ENCODE measurements at regions not wholly inside any gene's neighbourhood (a gene's known extent, or its start where the extent isn't known, plus 50 kb on each side); places are given as distances from the start of the nearest gene placed in this dataset.

- no peak for DNase-seq (ENCODE audit: extremely low read depth, low read depth)
- TF ChIP-seq CTCF (IDR thresholded peaks at IDR 0.05; ENCODE audit: low read depth, low read length, missing control alignments): no peak
- no peak overlapping the region for H3K4me3 ChIP-seq (replicated peaks; ENCODE audit: low read depth, low read length)
Observed at GRCh38 chr12:105547786-105548185, 217.3 kb downstream of the C12orf75 start.

DNA sequence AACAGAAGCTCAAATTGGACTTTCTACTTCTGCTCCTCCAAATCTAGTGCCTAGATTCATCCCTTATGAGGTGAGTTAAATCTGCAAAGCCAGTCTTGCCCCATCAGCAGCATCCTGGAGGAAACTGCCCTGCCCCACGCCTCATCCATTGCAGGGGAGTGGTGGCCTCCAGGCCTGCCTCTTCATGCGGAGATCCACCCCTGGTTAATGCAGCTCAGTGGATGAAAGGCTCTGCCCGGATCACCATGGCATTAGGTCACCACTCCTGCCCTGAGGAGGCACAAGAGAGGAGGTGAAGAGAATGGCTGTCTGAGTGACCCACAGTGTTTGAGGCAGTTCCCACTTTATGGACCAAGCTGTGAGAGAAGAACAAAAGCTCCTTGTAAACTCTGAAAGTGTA lies 218.1 kb downstream of the C12orf75 start:
- H3K4me3 ChIP-seq (replicated peaks; ENCODE audit: low read depth, low read length): no peak overlapping the region
- no peak for DNase-seq (ENCODE audit: extremely low read depth, low read depth)
- TF ChIP-seq CTCF (IDR thresholded peaks at IDR 0.05; ENCODE audit: low read depth, low read length, missing control alignments): no peak

DNA sequence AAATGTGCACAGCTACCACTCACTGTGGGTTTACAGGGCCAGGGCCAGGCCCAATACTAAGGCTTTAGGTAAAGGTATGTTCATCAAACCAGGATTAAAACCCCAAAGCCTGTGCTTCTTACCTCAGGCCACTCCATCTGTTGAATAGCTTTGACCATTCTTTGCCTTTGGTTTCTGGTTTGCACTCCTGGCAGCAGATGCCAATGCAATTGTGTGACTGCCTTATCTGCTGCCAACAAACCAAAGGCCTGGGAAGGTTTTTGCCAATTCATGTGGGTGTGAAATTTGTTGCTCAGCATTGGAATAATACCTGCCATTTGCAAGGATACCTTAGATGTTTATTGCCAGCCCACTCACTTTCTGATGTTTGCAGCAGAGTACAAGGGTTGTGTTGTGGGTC lies 221.6 kb downstream of the C12orf75 start:
- H3K4me3 ChIP-seq (replicated peaks; ENCODE audit: low read depth, low read length): no peak overlapping the region
- no peak for DNase-seq (ENCODE audit: extremely low read depth, low read depth)
- no peak for TF ChIP-seq CTCF (IDR thresholded peaks at IDR 0.05; ENCODE audit: low read depth, low read length, missing control alignments)

DNA sequence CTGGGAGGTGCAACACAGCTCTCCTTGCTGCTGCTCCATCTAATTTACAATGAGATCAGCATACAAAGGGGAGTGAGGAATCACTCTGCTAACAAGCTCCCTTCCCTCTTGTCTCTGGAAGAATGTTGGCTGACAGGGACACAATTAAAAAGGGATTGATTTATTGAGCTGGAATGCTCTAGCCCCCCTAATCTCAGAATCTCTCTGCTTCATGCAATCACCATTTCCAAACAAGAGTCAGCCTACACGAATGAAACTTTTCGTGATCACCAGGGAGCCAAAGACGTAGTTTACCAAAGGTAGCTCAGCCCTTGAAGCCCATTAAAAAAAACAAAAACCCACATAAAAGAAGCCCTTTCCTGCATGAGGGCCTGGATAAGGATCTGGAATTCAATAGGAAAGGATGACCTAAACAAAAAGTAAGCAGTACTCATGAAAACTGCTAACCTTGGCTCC lies 223.8 kb downstream of the C12orf75 start:
- no peak for DNase-seq (ENCODE audit: extremely low read depth, low read depth)
- no peak for TF ChIP-seq CTCF (IDR thresholded peaks at IDR 0.05; ENCODE audit: low read depth, low read length, missing control alignments)
- no peak overlapping the region for H3K4me3 ChIP-seq (replicated peaks; ENCODE audit: low read depth, low read length)

DNA sequence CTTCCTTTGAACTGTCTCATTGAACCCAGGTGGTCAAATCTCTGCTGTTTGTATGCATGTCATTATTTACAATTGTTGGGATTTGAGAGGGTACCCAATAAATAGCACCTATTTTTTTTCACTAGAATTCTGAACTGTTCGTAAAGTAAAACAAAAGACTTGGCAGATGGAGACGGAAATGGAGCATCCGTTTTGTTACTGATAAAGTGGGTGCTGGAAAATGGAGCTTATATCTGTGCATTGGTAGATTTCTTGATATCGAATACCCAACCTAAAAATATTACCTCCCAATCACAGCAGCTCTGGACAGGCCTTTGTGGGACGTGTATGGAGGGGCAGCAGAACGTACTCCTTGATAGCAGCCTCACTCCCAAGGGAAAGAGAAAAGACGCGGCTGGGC lies 224.4 kb downstream of the C12orf75 start:
- DNase-seq (ENCODE audit: extremely low read depth, low read depth): no peak
- TF ChIP-seq CTCF (IDR thresholded peaks at IDR 0.05; ENCODE audit: low read depth, low read length, missing control alignments): no peak
- H3K4me3 ChIP-seq (replicated peaks; ENCODE audit: low read depth, low read length): no peak overlapping the region

DNA sequence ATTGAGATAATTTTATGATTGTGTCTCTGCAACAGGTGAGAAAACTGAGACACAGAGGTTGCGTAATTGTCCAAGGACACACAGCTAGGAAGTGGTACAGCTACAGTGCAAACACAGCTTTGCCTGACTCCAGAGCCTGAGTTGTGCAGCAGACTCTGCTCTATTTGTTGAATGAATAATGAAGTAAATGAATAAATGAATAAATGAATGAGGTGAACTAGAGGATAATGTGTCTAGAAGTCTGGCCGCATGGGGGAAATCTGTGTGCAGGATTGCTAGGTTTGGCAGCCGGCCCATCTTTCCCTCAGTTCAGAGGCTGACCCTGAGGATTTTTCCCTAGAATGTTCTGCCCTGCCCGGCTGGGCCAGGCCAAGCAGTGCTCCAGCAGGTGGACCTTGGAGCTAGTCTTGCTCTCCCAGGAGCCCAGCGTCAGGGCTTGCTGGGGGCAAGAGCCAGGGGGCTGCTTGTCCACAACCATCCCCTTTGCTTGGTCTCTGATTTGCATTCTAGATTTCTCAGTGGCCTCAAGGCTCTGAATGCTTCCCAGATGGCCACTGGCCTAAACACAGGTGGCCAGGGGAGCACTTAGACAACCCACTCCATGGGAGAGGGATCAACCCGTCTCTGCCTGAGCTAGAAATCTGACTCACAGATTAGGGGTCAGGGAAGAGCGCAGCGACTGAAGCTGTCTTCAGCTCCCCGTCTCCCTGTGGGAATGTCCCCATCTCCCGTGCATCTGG lies 225.2 kb downstream of the C12orf75 start:
- no peak overlapping the region for H3K4me3 ChIP-seq (replicated peaks; ENCODE audit: low read depth, low read length)
- TF ChIP-seq CTCF (IDR thresholded peaks at IDR 0.05; ENCODE audit: low read depth, low read length, missing control alignments): no peak
- DNase-seq (ENCODE audit: extremely low read depth, low read depth): no peak

- H3K4me3 ChIP-seq (replicated peaks; ENCODE audit: low read depth, low read length): no peak overlapping the region
- no peak for DNase-seq (ENCODE audit: extremely low read depth, low read depth)
- TF ChIP-seq CTCF (IDR thresholded peaks at IDR 0.05; ENCODE audit: low read depth, low read length, missing control alignments): no peak
Observed at GRCh38 chr12:105559310-105559709, 228.8 kb downstream of the C12orf75 start.
